ENCODE measurements at regions not wholly inside any gene's neighbourhood (a gene's known extent, or its start where the extent isn't known, plus 50 kb on each side); places are given as distances from the start of the nearest gene placed in this dataset.

DNA sequence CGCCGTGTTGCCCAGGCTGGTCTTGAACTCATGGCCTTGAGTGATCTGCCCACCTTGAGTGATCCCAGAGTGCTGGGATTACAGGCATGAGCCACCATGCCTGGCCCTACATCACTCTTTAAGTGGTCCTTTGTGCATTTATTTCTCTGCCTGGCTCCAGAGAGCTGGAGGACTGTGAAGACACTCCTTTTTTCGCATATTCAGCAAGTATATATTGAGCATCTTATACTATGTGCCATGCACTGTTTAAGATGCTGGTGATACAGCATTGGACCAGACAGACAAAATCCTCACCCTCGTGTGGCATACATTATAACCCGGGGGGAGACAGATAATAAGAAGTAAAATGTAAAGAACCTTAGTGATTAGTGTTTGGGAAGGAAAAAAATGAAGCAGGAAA lies 66.8 kb upstream of the NPAS1 start:
- Histone ChIP-seq H3K27ac (no peak overlapping the region), H3K36me3 (peaks cover 22% of the 10 kb centered on the region; the same call in 1 of the 2 replicates), H3K4me3 (no peak overlapping the region), H3K4me1 (no peaks in the 10 kb centered on the region), H3K9me3 (replicated peaks) (no peaks in the 10 kb centered on the region), H3K27me3 (no peaks in the 10 kb centered on the region)
- no peak for DNase-seq

GRCh38 chr19:46953955-46954501 lies 65.6 kb upstream of the NPAS1 start:
- H3K4me3 ChIP-seq, result no peak overlapping the region
- no peaks in the 10 kb centered on the region for H3K27me3 ChIP-seq
- H3K4me1 ChIP-seq, result peaks cover 4% of the 10 kb centered on the region; the same call in 1 of the 2 replicates
- H3K9me3 ChIP-seq (replicated peaks), result no peaks in the 10 kb centered on the region
- peaks cover 17% of the 10 kb centered on the region; the same call in 1 of the 2 replicates for H3K36me3 ChIP-seq
- peak; percentile 17 to 49 for DNase-seq
- H3K27ac ChIP-seq, result no peak overlapping the region

DNA sequence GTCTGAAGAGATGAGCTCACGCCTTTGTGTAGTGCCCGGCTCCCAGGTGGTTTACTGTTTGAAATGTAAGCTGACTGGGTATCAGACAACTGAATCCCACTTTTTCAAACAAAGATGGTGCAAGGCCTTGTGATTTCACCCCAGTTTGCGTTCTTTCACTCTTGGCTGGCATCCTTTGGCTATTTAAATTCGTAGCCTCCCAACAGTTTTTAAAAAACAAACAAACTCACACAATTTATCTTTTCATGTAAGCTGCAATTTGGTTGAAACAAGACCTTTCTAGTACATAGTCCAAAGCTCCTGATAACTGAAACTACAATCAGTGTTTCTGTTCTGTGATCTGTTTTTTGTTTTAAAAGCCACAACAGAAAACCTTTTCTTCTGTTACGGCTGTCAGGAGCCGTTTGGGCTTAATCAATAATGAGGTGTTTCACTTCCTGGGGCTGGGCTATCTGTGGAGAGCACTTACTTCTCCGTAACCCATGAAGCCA lies 65.1 kb upstream of the NPAS1 start:
- H3K4me1 ChIP-seq, result peaks cover 4% of the 10 kb centered on the region; the same call in 1 of the 2 replicates
- DNase-seq, result no peak
- no peak overlapping the region for H3K27ac ChIP-seq
- H3K9me3 ChIP-seq (replicated peaks), result no peaks in the 10 kb centered on the region
- peaks cover 17% of the 10 kb centered on the region; the same call in 1 of the 2 replicates for H3K36me3 ChIP-seq
- no peak overlapping the region for H3K4me3 ChIP-seq
- no peaks in the 10 kb centered on the region for H3K27me3 ChIP-seq

- peaks cover 17% of the 10 kb centered on the region; the same call in 1 of the 2 replicates for H3K36me3 ChIP-seq
- peaks cover 4% of the 10 kb centered on the region; the same call in 1 of the 2 replicates for H3K4me1 ChIP-seq
- H3K27me3 ChIP-seq, result no peaks in the 10 kb centered on the region
- no peak for DNase-seq
- H3K4me3 ChIP-seq, result no peak overlapping the region
- no peak overlapping the region for H3K27ac ChIP-seq
- H3K9me3 ChIP-seq (replicated peaks), result no peaks in the 10 kb centered on the region
These were observed 64.4 kb upstream of the NPAS1 start for GRCh38 chr19:46954993-46955812.

GRCh38 chr19:46955813-46956371 lies 63.7 kb upstream of the NPAS1 start:
- no peaks in the 10 kb centered on the region for H3K9me3 ChIP-seq (replicated peaks)
- H3K27ac ChIP-seq, result no peak overlapping the region
- H3K36me3 ChIP-seq, result peaks cover 17% of the 10 kb centered on the region; the same call in 1 of the 2 replicates
- no peaks in the 10 kb centered on the region for H3K27me3 ChIP-seq
- no peak overlapping the region for H3K4me3 ChIP-seq
- no peak for DNase-seq
- H3K4me1 ChIP-seq, result peaks cover 4% of the 10 kb centered on the region; the same call in 1 of the 2 replicates

- H3K4me3 ChIP-seq, result no peak overlapping the region
- H3K4me1 ChIP-seq, result peaks cover 4% of the 10 kb centered on the region; the same call in 1 of the 2 replicates
- no peak for DNase-seq
- H3K27me3 ChIP-seq, result no peaks in the 10 kb centered on the region
- H3K9me3 ChIP-seq (replicated peaks), result no peaks in the 10 kb centered on the region
- H3K36me3 ChIP-seq, result peaks cover 5% of the 10 kb centered on the region; the same call in 1 of the 2 replicates
- H3K27ac ChIP-seq, result no peak overlapping the region
These were observed 61.1 kb upstream of the NPAS1 start for GRCh38 chr19:46958532-46958931.

DNA sequence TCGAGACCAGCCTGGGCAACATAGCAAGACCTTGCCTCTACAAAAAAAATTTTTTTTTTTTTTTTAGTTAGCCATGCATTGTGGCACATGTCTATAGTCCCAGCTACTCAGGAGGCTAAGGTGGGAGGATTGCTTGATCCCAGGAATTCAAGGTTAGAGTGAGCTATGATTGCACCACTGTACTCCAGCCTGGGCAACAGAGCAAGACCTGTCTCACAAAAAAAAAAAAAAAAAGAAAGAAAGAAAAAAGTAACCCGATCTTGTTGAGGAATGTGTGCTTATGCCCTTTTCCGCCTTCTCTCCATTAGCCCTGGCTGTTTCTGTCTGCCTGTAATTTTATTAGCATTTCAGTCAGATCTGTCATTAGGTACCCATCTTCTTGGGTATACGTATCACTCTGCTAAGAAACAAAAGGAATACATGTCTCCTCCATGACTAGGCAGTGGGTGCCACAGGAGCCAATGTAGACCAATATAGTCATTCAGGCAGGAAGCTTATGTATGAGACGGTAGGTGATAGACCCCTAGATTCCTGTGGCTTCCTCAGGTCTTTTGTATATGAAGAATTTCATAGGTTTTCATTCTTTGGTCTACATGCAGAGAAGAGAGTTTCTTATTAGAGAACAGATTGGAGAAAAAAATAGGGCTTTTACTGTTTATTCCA lies 59.6 kb upstream of the NPAS1 start:
- no peak for DNase-seq
- no peak overlapping the region for H3K4me3 ChIP-seq
- H3K4me1 ChIP-seq, result peaks cover 4% of the 10 kb centered on the region; the same call in 1 of the 2 replicates
- no peaks in the 10 kb centered on the region for H3K9me3 ChIP-seq (replicated peaks)
- H3K27me3 ChIP-seq, result no peaks in the 10 kb centered on the region
- no peak overlapping the region for H3K27ac ChIP-seq
- H3K36me3 ChIP-seq, result 0 out of 2 replicates have a peak, but pooled peaks cover 2% of the 10 kb centered on the region

- Histone ChIP-seq H3K36me3 (no peaks in the 10 kb centered on the region), H3K4me1 (peaks cover 4% of the 10 kb centered on the region; the same call in 1 of the 2 replicates), H3K27ac (no peak overlapping the region), H3K27me3 (no peaks in the 10 kb centered on the region), H3K9me3 (replicated peaks) (no peaks in the 10 kb centered on the region), H3K4me3 (no peak overlapping the region)
- DNase-seq, result no peak
These were observed 57.5 kb upstream of the NPAS1 start for GRCh38 chr19:46962030-46962570.

DNA sequence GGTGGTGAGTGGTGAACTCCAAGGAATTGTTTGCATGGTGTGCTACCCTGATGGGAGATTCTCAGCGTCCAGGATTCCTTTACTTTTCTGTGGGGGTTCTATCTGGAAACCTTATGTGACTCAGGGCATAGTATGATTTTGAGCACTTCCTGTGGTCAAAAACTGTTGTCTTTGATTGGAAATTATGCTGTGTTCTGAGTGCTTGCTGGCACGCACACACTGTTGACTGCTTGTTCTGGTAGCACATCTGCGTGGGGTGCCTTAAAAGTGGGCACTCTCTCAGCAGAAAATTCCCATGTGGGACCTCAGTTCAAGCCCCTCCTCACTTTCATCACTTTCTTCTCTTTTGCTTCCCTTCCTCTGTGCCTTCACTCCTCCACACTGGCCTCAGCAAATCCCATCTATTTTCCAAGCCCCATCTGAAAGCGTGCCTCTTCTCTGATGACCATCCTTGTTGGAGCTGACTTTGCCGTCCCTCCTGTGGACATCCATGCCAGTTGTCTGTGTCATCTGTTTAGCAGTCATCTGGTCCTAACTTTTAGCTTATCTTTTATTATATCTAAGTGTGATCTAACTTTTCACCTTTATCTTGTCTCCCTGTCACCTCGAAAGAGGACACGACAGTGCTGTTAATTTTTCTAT lies 56.4 kb upstream of the NPAS1 start:
- DNase-seq, result no peak

GRCh38 chr19:46967578-46968032 lies 52.0 kb upstream of the NPAS1 start:
- Histone ChIP-seq H3K27ac (no peak overlapping the region), H3K4me1 (no peaks in the 10 kb centered on the region)

More for the DNA sequence above, 56.4 kb upstream of the NPAS1 start:
- Histone ChIP-seq H3K27ac (no peak overlapping the region), H3K9me3 (replicated peaks) (no peaks in the 10 kb centered on the region), H3K27me3 (no peaks in the 10 kb centered on the region), H3K4me1 (peaks cover 4% of the 10 kb centered on the region; the same call in 1 of the 2 replicates), H3K36me3 (no peaks in the 10 kb centered on the region), H3K4me3 (no peak overlapping the region)

More at GRCh38 chr19:46967578-46968032, 52.0 kb upstream of the NPAS1 start:
- Histone ChIP-seq H3K27me3 (no peaks in the 10 kb centered on the region), H3K4me3 (no peak overlapping the region), H3K9me3 (replicated peaks) (no peaks in the 10 kb centered on the region), H3K36me3 (no peaks in the 10 kb centered on the region)
- DNase-seq, result no peak

Measured in SJCRH30 (cell line).